Left ventricle myocardium inferior (tissue), 1 donor: ENCODE measurements at regions not wholly inside any gene's neighbourhood (a gene's known extent, or its start where the extent isn't known, plus 50 kb on each side); places are given as distances from the start of the nearest gene placed in this dataset.

Experiments used
- DNase-seq: peaks from one replicate; pipeline ENCODE4 v3.0.0-alpha.2; 2020
- H3K27ac ChIP-seq: fragments of 200-600 bp; replicated peaks from 2 replicates; pipeline ENCODE4 v1.8.0; 2021
- H3K27me3 ChIP-seq: fragments of 200-600 bp; 2 replicates; pipeline ENCODE4 v1.8.0; 2021; ENCODE audit warnings: low read depth
- H3K36me3 ChIP-seq: fragments of 200-600 bp; 2 replicates; pipeline ENCODE4 v1.8.0; 2021
- H3K4me1 ChIP-seq: fragments of 200-600 bp; 2 replicates; pipeline ENCODE4 v1.8.0; 2021
- H3K4me3 ChIP-seq: fragments of 200-600 bp; 2 replicates; pipeline ENCODE4 v1.8.0; 2021; ENCODE audit warnings: mild to moderate bottlenecking, moderate library complexity
- H3K9me3 ChIP-seq: fragments of 200-600 bp; replicated peaks from 2 replicates; pipeline ENCODE4 v1.8.0; 2021
- intact Hi-C: fragments of 100-400 bp; cut with micrococcal nuclease; formaldehyde crosslinking; loops from one replicate; pipeline ENCODE4 v1.11.0; 2022
- TF ChIP-seq, protein P1 (sequence below): fragments of 200-600 bp; IDR thresholded peaks from 2 replicates; pipeline ENCODE4 v1.8.0; 2021; ENCODE audit warnings: antibody characterized with exemption, mild to moderate bottlenecking, borderline replicate concordance
- donor health status: DM: no; HTN: yes; CAD: no; lungs with severe emphysema.

DNA sequence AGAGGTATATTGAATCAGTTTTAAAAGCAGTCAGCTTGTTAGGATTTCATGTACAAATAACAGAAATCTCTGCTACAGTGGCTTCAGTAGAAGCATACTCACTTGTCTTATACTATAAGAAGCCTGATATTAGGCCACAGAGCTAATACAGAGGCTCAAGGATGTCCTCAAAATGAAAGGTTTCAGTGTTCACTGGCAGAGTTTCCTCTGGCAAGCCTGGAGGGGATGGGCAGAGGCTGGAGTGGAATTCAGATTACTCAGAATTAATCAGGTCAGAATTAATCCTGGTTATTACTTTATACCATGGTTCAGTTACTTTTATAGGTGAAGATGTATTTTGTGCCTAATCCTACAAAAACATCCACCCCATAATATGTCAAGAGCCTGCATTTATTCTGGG, 520.5 kb downstream of the USP25 start:
- intact Hi-C loops, result no loop called here
- no peak overlapping the region for H3K27ac ChIP-seq
- TF ChIP-seq, protein P1, sequence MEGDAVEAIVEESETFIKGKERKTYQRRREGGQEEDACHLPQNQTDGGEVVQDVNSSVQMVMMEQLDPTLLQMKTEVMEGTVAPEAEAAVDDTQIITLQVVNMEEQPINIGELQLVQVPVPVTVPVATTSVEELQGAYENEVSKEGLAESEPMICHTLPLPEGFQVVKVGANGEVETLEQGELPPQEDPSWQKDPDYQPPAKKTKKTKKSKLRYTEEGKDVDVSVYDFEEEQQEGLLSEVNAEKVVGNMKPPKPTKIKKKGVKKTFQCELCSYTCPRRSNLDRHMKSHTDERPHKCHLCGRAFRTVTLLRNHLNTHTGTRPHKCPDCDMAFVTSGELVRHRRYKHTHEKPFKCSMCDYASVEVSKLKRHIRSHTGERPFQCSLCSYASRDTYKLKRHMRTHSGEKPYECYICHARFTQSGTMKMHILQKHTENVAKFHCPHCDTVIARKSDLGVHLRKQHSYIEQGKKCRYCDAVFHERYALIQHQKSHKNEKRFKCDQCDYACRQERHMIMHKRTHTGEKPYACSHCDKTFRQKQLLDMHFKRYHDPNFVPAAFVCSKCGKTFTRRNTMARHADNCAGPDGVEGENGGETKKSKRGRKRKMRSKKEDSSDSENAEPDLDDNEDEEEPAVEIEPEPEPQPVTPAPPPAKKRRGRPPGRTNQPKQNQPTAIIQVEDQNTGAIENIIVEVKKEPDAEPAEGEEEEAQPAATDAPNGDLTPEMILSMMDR, result no peak

DNA sequence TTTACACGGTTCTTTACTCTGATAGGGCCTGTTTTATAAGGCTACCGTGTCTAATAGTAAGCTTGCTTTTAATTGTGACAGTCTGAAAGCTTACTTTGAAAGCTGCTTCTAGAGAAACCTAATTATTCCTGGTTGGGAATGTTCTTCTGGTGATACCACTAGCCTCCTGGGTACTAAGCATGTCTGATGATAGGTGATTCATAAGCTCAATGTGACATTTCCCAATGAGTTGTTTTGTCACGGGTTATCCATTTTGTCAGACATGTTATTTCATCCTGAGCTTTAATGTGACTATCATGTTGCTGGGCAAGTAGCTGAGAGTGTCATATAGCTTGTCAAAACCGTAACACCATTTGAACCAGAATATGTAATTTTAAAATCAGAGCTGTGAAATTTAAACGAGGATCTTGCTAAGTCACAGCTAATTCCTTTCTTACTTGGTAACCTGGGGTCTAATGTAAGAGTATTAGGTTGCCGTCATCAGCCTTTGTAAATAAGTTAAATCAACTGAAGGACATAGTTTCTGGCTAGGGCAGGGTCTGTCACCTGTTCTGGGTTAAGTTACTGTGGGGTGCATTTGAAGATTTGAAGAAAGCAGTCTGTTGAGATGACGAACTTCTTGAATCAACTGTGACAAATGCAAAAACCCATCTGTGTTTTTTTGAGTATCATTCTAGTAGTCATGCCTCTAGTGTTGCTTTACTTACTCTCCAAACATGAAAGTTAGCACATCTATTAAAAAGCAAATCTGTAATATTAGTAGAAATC, 529.2 kb downstream of the USP25 start:
- intact Hi-C loops, result no loop called here

More for the DNA sequence above, 520.5 kb downstream of the USP25 start:
- no peaks in the 10 kb centered on the region for H3K36me3 ChIP-seq
- H3K27me3 ChIP-seq, result no peaks in the 10 kb centered on the region
- no peak overlapping the region for H3K4me3 ChIP-seq
- no peak for DNase-seq
- peaks cover 10% of the 10 kb centered on the region for H3K9me3 ChIP-seq
- no peaks in the 10 kb centered on the region for H3K4me1 ChIP-seq

DNA sequence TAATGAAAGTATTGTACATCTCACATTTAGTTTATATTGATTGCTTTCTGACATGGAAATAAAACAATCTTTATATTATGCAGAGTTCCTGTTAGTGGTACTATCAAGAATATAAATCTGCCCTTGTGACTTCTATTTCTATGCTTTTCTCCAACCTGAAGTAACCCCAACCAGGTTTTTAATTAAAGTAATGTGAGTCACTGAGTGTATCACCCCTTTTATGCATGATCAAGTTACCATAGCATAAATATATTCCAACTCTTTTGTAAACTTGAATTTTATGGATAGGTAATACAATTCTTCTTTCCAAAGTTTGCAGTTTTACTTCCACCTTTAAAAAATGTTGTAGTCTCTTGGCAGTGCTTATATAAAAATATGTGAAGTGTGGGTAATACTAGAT, 532.3 kb downstream of the USP25 start:
- TF ChIP-seq, protein P1, result no peak
- no peak overlapping the region for H3K27ac ChIP-seq
- peaks cover 10% of the 10 kb centered on the region for H3K4me1 ChIP-seq
- H3K36me3 ChIP-seq, result no peaks in the 10 kb centered on the region
- no peak for DNase-seq
- no peak overlapping the region for H3K4me3 ChIP-seq
- H3K27me3 ChIP-seq, result no peaks in the 10 kb centered on the region
- intact Hi-C loops, result no loop called here
- no peaks in the 10 kb centered on the region for H3K9me3 ChIP-seq

More for the DNA sequence above, 529.2 kb downstream of the USP25 start:
- H3K36me3 ChIP-seq, result no peaks in the 10 kb centered on the region
- no peak overlapping the region for H3K4me3 ChIP-seq
- H3K27me3 ChIP-seq, result no peaks in the 10 kb centered on the region
- H3K4me1 ChIP-seq, result peaks cover 4% of the 10 kb centered on the region
- H3K27ac ChIP-seq, result no peak overlapping the region
- no peaks in the 10 kb centered on the region for H3K9me3 ChIP-seq
- TF ChIP-seq, protein P1, result no peak
- DNase-seq, result no peak

DNA sequence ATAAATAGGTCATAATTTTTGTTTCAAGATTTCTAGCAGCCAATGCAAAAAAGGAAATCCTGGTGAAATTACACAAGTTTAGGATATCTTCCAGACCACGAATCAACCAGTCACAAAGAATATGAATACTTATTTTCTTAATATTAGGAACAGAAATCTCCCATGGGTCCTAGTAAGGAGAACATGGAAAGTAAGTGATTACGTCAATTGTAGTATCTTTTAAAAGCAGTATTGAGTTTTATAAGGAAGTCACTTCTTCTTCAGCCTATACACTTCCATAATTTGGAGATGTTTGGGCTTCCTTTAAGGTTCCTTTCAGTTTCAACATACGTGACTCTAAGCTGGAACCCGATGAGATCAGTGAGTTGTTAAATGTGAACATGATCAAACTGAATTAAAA, 534.5 kb downstream of the USP25 start:
- no peaks in the 10 kb centered on the region for H3K9me3 ChIP-seq
- peak overlapping the region; percentile 13 for H3K27ac ChIP-seq
- H3K36me3 ChIP-seq, result no peaks in the 10 kb centered on the region
- no peaks in the 10 kb centered on the region for H3K27me3 ChIP-seq
- TF ChIP-seq, protein P1, result no peak
- intact Hi-C loops, result no loop called here
- peaks cover 10% of the 10 kb centered on the region for H3K4me1 ChIP-seq
- DNase-seq, result no peak
- peak overlapping the region; percentile 46 for H3K4me3 ChIP-seq

DNA sequence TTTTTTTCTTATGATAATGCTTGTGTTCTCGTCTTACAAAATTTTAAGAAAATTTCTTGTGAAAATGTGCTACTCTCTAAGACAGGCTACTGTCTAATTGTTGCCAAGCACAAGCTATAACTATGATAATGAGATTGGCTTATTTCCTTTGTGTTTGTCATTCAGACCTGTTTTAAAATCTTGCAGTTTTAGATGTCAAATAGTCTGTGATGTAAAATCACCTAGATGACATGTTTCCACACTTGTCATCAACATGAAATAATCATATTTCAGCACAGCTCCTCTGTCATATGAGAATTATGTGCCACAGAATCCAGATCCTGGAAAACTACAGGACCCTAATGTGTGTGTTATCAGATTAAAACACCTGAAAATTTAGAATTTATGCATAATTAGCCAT, 539.7 kb downstream of the USP25 start:
- Histone ChIP-seq H3K27me3 (no peaks in the 10 kb centered on the region), H3K4me3 (no peak overlapping the region), H3K9me3 (no peaks in the 10 kb centered on the region), H3K27ac (no peak overlapping the region), H3K4me1 (peaks cover 5% of the 10 kb centered on the region), H3K36me3 (no peaks in the 10 kb centered on the region)
- DNase-seq, result no peak
- intact Hi-C loops, result no loop called here
- TF ChIP-seq, protein P1, result no peak
